Memory B cell (primary cell): ENCODE measurements at regions not wholly inside any gene's neighbourhood (a gene's known extent, or its start where the extent isn't known, plus 50 kb on each side); places are given as distances from the start of the nearest gene placed in this dataset.

ENCODE experiments used
- ATAC-seq: fragments of 150-1000 bp; cut with Tn5 transposase; 2 replicates; pipeline ENCODE4 v1.10.0; 2021; ENCODE audit warnings: low read depth, mild to moderate bottlenecking, moderate library complexity
- DNase-seq, 2 donors: peaks; one replicate each; pipeline ENCODE4 v3.0.0; 2022; ENCODE audit warnings: low spot score in 2 of 2
- H3K27ac Mint-ChIP-seq: one replicate; pipeline ENCODE4 v1.8.0; 2022; ENCODE audit warnings: mild to moderate bottlenecking, moderate library complexity, mixed read lengths
- H3K27me3 Mint-ChIP-seq: one replicate; pipeline ENCODE4 v1.8.0; 2022; ENCODE audit warnings: mixed read lengths
- H3K36me3 Mint-ChIP-seq: one replicate; pipeline ENCODE4 v1.8.0; 2022; ENCODE audit warnings: mild to moderate bottlenecking, mixed read lengths
- H3K4me1 Mint-ChIP-seq: one replicate; pipeline ENCODE4 v1.8.0; 2022; ENCODE audit warnings: mixed read lengths
- H3K4me3 Mint-ChIP-seq: one replicate; pipeline ENCODE4 v1.8.0; 2022; ENCODE audit warnings: mild to moderate bottlenecking, moderate library complexity, mixed read lengths
- H3K9me3 Mint-ChIP-seq: one replicate; pipeline ENCODE4 v1.8.0; 2022; ENCODE audit warnings: mixed read lengths

DNA sequence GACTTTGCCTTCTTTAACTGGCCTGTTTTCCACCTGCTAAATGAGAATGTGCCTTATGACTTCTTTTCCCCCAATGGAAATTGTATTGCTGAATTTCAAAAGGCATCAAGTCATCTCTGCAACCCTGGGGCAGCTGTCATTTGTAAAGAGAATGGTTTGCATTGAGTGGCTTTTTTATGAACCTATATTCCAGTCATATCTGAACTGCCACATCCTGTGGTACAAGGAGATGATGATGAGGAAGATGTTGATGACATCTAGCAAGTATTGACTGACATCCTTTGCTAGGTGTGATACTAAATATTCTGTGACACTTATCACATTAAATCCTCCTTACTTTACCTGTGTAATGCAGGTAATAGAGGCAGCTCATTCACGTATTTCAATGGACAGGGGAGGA, 88.3 kb upstream of the KIAA1217 start:
- H3K27me3 Mint-ChIP-seq: no peaks in the 10 kb centered on the region
- no peak overlapping the region for H3K4me3 Mint-ChIP-seq
- no peaks in the 10 kb centered on the region for H3K36me3 Mint-ChIP-seq
- H3K27ac Mint-ChIP-seq: no peak overlapping the region
- DNase-seq: no peak
- no peaks in the 10 kb centered on the region for H3K4me1 Mint-ChIP-seq
- peaks cover 2% of the 10 kb centered on the region for H3K9me3 Mint-ChIP-seq
- ATAC-seq: no peak

DNA sequence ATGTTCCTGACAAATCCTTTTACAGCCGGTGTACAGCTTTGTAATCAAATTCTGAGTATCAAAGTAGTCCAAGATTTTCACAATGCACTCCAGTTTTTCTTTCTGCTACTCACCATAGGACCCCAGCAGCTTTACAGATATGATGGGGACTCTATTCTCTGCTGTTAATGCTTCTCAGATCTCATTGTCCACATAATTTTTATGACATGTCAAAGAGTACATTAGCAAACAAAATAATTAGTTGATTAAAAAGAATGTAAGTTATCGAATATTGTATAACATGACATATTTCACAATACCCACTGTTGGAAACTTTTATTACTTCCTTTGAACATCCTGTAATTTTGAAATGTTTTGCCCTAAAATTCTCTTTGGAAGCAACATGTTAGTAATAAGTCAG, 81.4 kb upstream of the KIAA1217 start:
- Mint-ChIP-seq H3K36me3 (no peaks in the 10 kb centered on the region), H3K27me3 (peaks cover 2% of the 10 kb centered on the region), H3K4me3 (no peak overlapping the region), H3K9me3 (peaks cover 2% of the 10 kb centered on the region), H3K27ac (no peak overlapping the region), H3K4me1 (no peaks in the 10 kb centered on the region)
- ATAC-seq: no peak
- no peak for DNase-seq

DNA sequence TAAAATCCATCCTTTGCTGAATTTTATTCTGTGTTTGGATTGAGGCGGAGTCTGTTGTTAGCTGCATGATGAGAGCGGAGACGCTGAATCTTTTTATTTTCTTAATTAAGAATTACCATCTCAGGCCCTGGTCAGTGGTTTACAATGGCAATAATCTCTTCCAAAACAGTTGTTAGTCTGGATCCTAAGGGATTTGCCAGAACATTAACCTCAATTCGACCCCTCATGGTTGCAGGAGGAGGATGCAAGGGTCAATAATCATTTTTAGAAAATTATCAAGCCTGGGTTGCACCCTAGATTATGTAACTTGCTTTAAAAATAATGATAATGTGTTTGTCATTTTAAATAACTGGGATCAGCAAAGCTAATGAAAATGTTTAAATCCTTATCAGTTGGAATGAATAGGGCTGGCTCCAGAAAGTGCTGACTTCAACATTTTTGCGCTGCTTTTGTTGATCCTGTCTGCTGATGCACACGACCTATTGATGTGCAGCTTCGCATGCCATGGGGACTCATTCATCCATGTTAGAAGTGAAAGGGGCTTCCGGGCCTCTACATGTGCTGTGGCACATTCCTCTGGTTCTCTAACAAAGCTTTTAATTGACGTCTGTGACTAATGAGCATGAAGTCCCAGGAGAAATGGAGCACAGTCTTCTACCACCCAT, 80.7 kb upstream of the KIAA1217 start:
- no peak overlapping the region for H3K27ac Mint-ChIP-seq
- no peak overlapping the region for H3K4me3 Mint-ChIP-seq
- H3K27me3 Mint-ChIP-seq: peaks cover 2% of the 10 kb centered on the region
- no peaks in the 10 kb centered on the region for H3K9me3 Mint-ChIP-seq
- H3K4me1 Mint-ChIP-seq: no peaks in the 10 kb centered on the region
- DNase-seq (no peak), ATAC-seq (no peak)
- H3K36me3 Mint-ChIP-seq: no peaks in the 10 kb centered on the region

DNA sequence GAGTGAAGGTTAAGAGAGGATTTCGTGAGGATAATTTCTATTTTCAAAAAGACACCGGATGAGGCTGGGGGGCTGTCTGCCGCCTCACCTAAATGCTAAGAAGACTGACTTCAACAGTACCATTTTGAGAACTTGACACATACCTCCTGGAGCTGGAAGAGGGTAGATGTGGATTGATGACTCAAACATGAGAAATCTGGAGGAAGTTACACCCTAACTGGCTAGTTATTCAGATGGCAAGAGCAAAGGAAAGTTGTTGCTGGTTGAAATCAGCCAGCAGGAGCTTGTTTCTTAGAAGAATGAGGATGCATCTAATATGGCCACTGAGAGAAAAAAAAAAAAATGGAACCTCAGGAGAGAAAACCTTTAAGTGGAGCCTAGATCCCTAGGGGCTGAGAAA, 76.2 kb upstream of the KIAA1217 start:
- Mint-ChIP-seq H3K27me3 (peaks cover 2% of the 10 kb centered on the region), H3K4me1 (no peaks in the 10 kb centered on the region), H3K36me3 (no peaks in the 10 kb centered on the region), H3K9me3 (peaks cover 3% of the 10 kb centered on the region), H3K4me3 (no peak overlapping the region), H3K27ac (no peak overlapping the region)
- ATAC-seq (no peak), DNase-seq (no peak)

DNA sequence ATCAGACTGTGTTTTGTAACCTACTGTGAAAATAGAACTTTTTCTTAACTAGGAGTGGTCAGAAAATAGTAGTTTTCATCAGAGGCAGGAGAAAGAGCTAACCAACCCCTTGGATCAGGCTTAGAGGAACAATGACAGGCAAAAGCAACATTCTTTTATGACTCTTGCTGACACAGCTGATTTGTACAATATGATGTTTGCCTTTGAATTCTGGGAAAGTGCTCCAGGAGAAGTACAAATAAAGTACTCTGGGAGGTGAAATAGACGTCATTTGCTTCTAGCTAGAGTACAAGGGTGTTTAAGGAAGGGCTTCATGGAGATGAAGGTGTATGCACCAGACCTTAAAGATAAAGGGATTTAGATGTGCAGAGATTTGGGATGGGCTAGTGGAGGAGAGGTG, 75.1 kb upstream of the KIAA1217 start:
- H3K9me3 Mint-ChIP-seq: peaks cover 3% of the 10 kb centered on the region
- H3K27me3 Mint-ChIP-seq: peaks cover 2% of the 10 kb centered on the region

DNA sequence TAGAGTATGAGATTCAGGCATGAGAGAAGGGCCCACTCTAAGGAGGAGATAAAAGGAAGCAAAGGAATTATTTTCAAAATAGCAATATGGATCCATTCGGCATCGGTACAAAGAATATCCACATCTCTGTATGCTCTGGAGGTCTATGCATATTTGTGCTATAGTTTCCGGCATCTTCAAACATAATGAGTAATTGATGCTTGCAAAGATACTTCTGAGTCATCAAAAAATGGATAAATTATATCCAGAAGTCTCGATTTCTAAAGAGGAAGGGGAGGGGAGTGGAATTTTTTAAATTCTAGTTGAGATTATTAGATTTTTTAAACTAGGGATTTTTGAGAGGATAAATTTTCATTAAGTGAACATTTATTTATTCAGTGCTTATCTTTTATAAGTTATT, 72.9 kb upstream of the KIAA1217 start:
- no peak overlapping the region for H3K4me3 Mint-ChIP-seq

More for the DNA sequence above, 75.1 kb upstream of the KIAA1217 start:
- ATAC-seq (no peak), DNase-seq (no peak)
- no peaks in the 10 kb centered on the region for H3K36me3 Mint-ChIP-seq
- H3K4me1 Mint-ChIP-seq: no peaks in the 10 kb centered on the region
- no peak overlapping the region for H3K27ac Mint-ChIP-seq
- no peak overlapping the region for H3K4me3 Mint-ChIP-seq

DNA sequence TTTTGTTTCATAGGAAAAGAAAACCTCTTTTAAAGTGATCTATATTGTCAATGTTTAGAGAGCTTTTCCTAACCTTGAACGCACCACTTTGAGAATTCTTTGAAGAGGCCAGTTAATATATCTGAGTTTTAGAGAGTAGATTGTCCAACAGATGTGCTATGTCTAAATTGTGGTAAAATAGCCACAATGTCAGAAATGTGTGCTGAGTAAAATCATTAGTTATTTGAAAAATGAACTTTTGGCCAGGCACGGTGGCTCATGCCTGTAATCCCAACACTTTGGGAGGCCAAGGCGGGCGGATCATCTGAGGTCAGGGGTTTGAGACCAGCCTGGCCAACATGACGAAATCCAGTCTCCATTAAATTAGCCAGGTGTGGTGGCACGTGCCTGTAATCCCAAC, 61.6 kb upstream of the KIAA1217 start:
- Mint-ChIP-seq H3K4me1 (no peaks in the 10 kb centered on the region), H3K36me3 (no peaks in the 10 kb centered on the region), H3K27ac (no peak overlapping the region), H3K27me3 (no peaks in the 10 kb centered on the region), H3K4me3 (no peak overlapping the region), H3K9me3 (peaks cover 4% of the 10 kb centered on the region)
- no peak for ATAC-seq
- no peak for DNase-seq

More for the DNA sequence above, 72.9 kb upstream of the KIAA1217 start:
- no peak overlapping the region for H3K27ac Mint-ChIP-seq
- peaks cover 3% of the 10 kb centered on the region for H3K9me3 Mint-ChIP-seq
- H3K36me3 Mint-ChIP-seq: no peaks in the 10 kb centered on the region
- no peaks in the 10 kb centered on the region for H3K4me1 Mint-ChIP-seq
- no peak for DNase-seq
- no peaks in the 10 kb centered on the region for H3K27me3 Mint-ChIP-seq
- ATAC-seq: no peak

DNA sequence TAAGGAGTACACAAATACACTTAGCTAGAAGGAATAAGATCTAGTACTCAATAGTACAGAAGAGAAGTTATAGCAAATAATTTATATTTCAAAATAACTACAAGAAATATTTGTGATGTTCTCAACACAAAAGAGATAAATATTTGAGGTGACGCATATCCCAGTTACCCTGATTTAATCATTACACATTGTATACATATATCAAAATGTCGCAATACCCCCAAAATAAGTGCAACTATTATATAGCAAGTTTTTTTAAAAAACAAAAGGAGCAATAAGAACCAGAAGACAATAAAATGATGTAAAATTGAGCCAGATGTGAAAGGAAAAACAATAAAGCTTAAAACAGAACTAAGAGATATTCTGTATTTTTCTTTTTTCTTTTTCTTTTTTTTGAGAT, 59.3 kb upstream of the KIAA1217 start:
- ATAC-seq (no peak), DNase-seq (no peak)
- Mint-ChIP-seq H3K36me3 (no peaks in the 10 kb centered on the region), H3K4me1 (no peaks in the 10 kb centered on the region), H3K27ac (no peak overlapping the region), H3K4me3 (no peak overlapping the region), H3K9me3 (no peaks in the 10 kb centered on the region), H3K27me3 (no peaks in the 10 kb centered on the region)

DNA sequence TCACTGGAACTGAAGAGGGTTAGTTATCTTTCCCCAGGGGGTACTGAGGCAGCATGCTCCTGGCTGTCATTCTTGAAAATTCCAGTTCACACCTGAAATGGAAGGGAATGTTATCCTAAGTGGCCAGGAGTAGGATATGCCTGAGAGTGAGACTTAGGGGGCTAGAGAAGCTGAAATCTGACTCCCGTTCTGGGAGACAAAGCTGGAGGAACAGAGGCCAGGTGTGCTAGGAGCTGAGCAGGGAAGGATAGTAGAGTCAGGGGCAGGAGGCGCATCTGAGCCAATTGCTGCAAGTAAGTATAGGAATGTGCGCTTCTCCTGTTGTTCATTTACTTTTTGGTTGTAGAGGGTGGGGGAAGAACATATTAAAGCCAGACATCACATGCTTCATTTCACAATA, 58.1 kb upstream of the KIAA1217 start:
- H3K36me3 Mint-ChIP-seq: no peaks in the 10 kb centered on the region
- DNase-seq (no peak), ATAC-seq (no peak)
- H3K27ac Mint-ChIP-seq: no peak overlapping the region
- H3K4me1 Mint-ChIP-seq: no peaks in the 10 kb centered on the region
- H3K9me3 Mint-ChIP-seq: no peaks in the 10 kb centered on the region
- H3K4me3 Mint-ChIP-seq: no peak overlapping the region
- no peaks in the 10 kb centered on the region for H3K27me3 Mint-ChIP-seq

DNA sequence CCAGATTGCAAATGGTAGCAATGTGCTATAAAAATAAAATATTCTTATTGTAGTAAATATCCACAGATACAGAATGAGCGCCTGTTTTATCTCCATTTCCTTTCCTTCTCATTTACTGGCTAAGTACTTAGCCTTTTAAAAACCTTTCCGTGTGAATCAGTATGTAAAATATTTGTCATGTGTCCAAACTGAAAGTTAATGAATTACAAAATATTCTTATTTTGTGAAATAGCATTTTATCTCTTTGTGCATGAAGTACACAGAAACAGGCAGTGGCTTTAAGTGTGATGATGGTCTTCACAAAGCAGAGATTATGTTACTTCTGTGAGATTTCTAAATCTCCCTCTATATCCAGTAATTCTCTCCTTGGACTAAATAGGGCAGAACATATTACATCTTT, 56.7 kb upstream of the KIAA1217 start:
- Mint-ChIP-seq H3K4me1 (no peaks in the 10 kb centered on the region), H3K27me3 (no peaks in the 10 kb centered on the region), H3K27ac (no peak overlapping the region), H3K4me3 (no peak overlapping the region), H3K9me3 (peaks cover 4% of the 10 kb centered on the region), H3K36me3 (no peaks in the 10 kb centered on the region)
- ATAC-seq (no peak), DNase-seq (no peak)

DNA sequence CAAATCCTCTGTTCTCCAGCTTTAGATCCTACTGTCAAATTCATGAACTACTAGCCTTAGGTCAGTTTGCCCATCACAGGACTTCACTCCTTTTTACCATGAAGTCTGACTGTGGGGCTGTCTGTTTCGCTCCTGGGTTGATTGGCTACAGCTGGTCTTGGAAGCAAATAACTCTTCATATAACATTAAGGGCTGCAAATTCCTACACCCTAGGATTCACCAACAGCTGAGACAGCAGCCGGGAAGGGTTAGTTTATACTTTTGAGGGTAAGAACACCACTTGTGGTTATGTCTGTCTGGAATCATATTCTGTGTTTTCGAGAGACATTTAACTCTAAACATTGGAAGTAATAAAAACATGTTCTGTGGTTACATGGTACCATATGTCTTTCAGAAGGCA, 55.9 kb upstream of the KIAA1217 start:
- peaks cover 4% of the 10 kb centered on the region for H3K9me3 Mint-ChIP-seq
- DNase-seq: no peak
- no peak for ATAC-seq
- H3K36me3 Mint-ChIP-seq: no peaks in the 10 kb centered on the region
- no peak overlapping the region for H3K4me3 Mint-ChIP-seq
- H3K27ac Mint-ChIP-seq: no peak overlapping the region
- H3K27me3 Mint-ChIP-seq: no peaks in the 10 kb centered on the region
- H3K4me1 Mint-ChIP-seq: no peaks in the 10 kb centered on the region

DNA sequence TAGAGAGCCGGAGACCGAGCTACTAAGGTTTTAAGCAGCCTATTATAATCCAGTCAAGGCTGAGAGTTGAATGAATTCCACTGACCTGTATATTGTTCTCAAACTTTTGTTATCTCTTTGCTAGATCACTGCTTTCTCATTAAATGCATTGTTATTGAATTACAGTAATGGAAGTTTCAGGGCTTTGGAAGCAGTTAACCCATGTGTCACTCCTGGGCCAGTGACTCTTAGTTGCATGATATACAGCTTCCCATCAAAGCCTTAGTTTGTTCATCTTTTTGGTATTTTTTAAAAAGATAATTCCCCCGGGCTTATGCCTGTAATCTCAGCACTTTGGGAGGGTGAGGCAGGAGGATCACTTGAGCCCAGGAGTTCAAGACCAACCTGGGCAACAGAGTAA, 55.4 kb upstream of the KIAA1217 start:
- ATAC-seq (no peak), DNase-seq (no peak)

DNA sequence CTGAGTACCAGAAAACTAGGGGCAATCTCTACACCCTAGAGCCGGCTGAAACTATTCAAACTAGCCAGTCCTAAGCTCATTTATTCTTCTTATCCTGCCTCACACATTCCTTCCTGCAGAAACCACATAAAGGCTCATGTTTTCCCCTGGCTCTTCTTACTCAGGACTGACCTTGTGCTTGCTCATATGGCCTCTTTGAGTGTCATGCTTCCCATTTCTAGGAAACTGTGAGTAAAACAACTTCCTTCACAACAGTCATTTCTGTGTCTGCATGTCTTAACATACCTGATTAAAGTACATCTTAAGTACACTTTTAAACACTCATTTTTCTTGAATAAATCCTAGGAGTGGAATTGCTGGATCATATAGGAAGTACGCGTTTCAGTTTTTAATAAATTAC, 52.3 kb upstream of the KIAA1217 start:
- no peaks in the 10 kb centered on the region for H3K27me3 Mint-ChIP-seq
- H3K4me3 Mint-ChIP-seq: no peak overlapping the region
- no peaks in the 10 kb centered on the region for H3K36me3 Mint-ChIP-seq
- H3K27ac Mint-ChIP-seq: no peak overlapping the region
- ATAC-seq (no peak), DNase-seq (no peak)
- peaks cover 4% of the 10 kb centered on the region for H3K9me3 Mint-ChIP-seq
- H3K4me1 Mint-ChIP-seq: no peaks in the 10 kb centered on the region

More for the DNA sequence above, 55.4 kb upstream of the KIAA1217 start:
- H3K4me3 Mint-ChIP-seq: no peak overlapping the region
- no peaks in the 10 kb centered on the region for H3K36me3 Mint-ChIP-seq
- no peaks in the 10 kb centered on the region for H3K4me1 Mint-ChIP-seq
- H3K27me3 Mint-ChIP-seq: no peaks in the 10 kb centered on the region
- peaks cover 4% of the 10 kb centered on the region for H3K9me3 Mint-ChIP-seq
- H3K27ac Mint-ChIP-seq: no peak overlapping the region

DNA sequence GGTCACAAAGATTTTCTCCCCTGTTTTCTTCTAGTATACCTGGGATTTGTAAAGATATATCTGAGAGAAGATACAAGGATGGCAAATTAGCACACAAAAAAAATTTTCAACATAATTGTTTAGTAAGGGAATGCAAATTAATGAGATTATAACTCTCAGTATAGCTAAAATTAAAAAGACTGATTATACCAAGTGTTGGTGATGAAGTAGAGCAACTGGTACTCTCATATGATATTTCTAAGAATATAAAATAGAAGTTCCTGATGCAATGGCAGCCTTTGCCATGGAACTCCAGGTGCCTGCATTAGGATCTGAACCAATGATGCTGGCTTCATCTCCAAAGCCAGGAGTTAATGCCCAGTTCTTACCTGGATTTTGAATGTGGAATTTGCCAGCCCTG, 51.4 kb upstream of the KIAA1217 start:
- Mint-ChIP-seq H3K4me1 (no peaks in the 10 kb centered on the region), H3K36me3 (no peaks in the 10 kb centered on the region), H3K4me3 (no peak overlapping the region), H3K9me3 (peaks cover 4% of the 10 kb centered on the region), H3K27ac (no peak overlapping the region), H3K27me3 (no peaks in the 10 kb centered on the region)
- ATAC-seq (no peak), DNase-seq (no peak)
